Activated naive CD4-positive, alpha-beta T cell treated with anti-CD3 and anti-CD28 coated beads, Interleukin-2, amount 50 U/mL, for 72 hours (primary cell): ENCODE measurements at regions not wholly inside any gene's neighbourhood (a gene's known extent, or its start where the extent isn't known, plus 50 kb on each side); places are given as distances from the start of the nearest gene placed in this dataset.

ENCODE experiments used
- ATAC-seq, 2 donors: fragments of 150-1000 bp; cut with Tn5 transposase; 2 replicates each; pipeline ENCODE4 v1.10.0; 2021; ENCODE audit warnings: mild to moderate bottlenecking in 2 of 2, moderate library complexity in 2 of 2
- DNase-seq, 2 donors: peaks; one replicate each; pipeline ENCODE4 v3.0.0; 2021 to 2022; ENCODE audit warnings: low spot score in 2 of 2
- H3K27ac Mint-ChIP-seq, 2 donors: one replicate each; pipeline ENCODE4 v1.8.0; 2022; ENCODE audit warnings: mild to moderate bottlenecking in 2 of 2, mixed read lengths in 2 of 2
- H3K36me3 Mint-ChIP-seq, 2 donors: one replicate each; pipeline ENCODE4 v1.8.0; 2022; ENCODE audit warnings: mixed read lengths in 2 of 2
- H3K9me3 Mint-ChIP-seq, 2 donors: one replicate each; pipeline ENCODE4 v1.8.0; 2022; ENCODE audit warnings: mixed read lengths in 2 of 2

DNA sequence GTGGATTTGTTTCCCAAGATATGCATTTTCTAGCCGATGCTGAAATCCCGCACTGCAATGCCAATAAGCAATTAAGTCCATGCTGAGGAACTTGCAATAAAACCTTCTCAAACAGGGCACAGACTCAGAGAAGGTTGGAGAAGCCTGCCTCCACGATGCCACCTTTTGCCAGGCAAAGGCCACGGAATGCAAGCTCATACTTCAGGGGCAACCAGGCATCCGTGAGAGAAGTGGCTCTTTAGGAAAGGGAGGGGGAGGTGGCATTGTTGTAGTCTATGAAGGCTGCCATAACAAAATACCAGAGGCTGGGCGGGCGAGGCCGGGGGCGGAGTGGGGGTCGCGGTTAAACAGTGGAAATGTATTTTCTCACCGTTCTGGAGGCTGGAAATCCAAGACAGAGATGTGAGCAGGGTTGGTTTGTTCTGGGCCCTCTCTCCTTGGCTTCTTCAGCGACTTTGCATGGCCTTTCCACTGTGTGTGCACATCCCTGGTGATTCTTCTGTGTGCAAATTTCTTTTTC is 689.5 kb downstream of the VRK1 start:
- Mint-ChIP-seq H3K36me3 (peaks cover 0 to 8% of the 10 kb centered on the region in 2 donors), H3K27ac (no peak overlapping the region), H3K9me3 (no peaks in the 10 kb centered on the region)
- no peak for DNase-seq
- no peak for ATAC-seq

GRCh38 chr14:97489750-97490149 is 692.6 kb downstream of the VRK1 start:
- no peak overlapping the region for H3K27ac Mint-ChIP-seq
- H3K36me3 Mint-ChIP-seq, result peaks cover 0 to 19% of the 10 kb centered on the region in 2 donors
- no peak for DNase-seq
- no peak for ATAC-seq
- H3K9me3 Mint-ChIP-seq, result peaks cover 7 to 9% of the 10 kb centered on the region in 2 donors

DNA sequence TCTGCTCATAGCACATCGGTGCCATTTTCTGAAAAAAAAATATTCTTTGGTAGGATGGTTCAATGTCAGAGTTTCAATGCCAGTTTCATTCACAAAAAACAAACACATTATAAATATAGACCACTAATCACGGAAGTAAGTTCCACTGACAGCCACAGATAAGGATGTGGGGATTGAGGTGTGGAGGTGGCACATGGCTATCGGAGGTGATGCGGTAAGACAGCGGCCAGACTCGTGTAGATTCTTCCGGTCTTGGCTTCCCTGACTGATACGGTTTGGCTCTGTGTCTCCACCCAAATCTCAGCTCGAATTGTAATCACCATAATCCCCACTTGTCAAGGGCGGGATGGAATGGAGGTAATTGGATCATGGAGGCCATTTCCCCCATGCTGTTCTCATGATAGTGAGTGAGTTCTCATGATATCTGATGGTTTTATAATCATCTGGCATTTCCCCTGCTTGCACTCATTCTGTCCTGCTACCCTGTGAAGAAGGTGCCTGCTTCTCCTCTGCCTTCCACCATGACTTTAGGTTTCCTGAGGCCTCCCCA is 693.4 kb downstream of the VRK1 start:
- Mint-ChIP-seq H3K27ac (no peak overlapping the region), H3K9me3 (peaks cover 7 to 9% of the 10 kb centered on the region in 2 donors), H3K36me3 (peaks cover 0 to 19% of the 10 kb centered on the region in 2 donors)
- DNase-seq (no peak), ATAC-seq (no peak)

DNA sequence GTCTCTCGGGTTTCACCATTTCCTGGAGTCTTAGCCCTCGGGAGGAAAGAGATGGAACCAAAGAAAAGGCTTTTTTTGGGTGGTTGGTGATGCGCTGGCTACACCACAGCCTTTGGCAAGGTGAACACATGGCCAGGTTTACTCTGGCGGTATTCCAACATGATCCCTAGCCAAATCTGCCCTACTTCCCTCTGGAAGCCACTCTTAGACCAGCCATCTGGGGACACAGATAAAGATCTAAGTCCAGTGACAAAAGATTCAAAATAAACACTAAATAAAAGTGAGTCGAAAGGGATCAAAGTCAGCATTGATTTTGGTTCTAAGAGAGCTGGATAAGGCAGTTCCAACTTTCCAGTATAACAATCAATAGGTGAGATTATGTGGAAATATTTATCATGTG is 694.5 kb downstream of the VRK1 start:
- Mint-ChIP-seq H3K27ac (no peak overlapping the region), H3K9me3 (peaks cover 7 to 9% of the 10 kb centered on the region in 2 donors), H3K36me3 (peaks cover 0 to 19% of the 10 kb centered on the region in 2 donors)
- no peak for ATAC-seq
- DNase-seq, result no peak

GRCh38 chr14:97499790-97500481 is 702.8 kb downstream of the VRK1 start:
- H3K9me3 Mint-ChIP-seq, result peaks cover 0 to 3% of the 10 kb centered on the region in 2 donors
- no peak for ATAC-seq
- H3K36me3 Mint-ChIP-seq, result no peaks in the 10 kb centered on the region
- H3K27ac Mint-ChIP-seq, result peak overlapping the region in 1 of 2 donors; percentile 7
- no peak for DNase-seq

DNA sequence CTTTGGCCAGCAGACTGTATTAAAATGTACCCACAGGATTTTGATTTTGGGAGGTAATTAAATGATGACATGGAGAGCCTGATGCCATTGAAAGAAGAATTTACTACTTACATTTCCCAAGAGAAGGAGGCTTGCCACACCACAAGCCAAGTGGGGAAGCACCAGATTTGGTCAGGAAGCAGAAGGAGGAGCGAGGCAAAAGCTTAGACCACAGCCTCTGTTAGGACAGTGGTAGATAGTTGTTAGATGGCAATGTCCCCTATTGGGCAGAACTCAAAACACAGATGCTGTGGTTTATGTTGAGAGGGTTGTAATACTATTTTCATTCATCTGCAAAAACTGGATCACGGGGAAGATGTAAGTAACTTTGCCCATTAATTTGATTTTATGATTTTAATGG is 709.4 kb downstream of the VRK1 start:
- ATAC-seq, result no peak
- Mint-ChIP-seq H3K27ac (no peak overlapping the region), H3K36me3 (peaks cover 5 to 28% of the 10 kb centered on the region in 2 donors), H3K9me3 (peaks cover 14 to 24% of the 10 kb centered on the region in 2 donors)
- no peak for DNase-seq

- no peak for ATAC-seq
- H3K27ac Mint-ChIP-seq, result no peak overlapping the region
- peaks cover 8% of the 10 kb centered on the region in 2 donors for H3K9me3 Mint-ChIP-seq
- peaks cover 0 to 8% of the 10 kb centered on the region in 2 donors for H3K36me3 Mint-ChIP-seq
- DNase-seq, result no peak
These were observed 716.7 kb downstream of the VRK1 start for GRCh38 chr14:97513891-97514290.

DNA sequence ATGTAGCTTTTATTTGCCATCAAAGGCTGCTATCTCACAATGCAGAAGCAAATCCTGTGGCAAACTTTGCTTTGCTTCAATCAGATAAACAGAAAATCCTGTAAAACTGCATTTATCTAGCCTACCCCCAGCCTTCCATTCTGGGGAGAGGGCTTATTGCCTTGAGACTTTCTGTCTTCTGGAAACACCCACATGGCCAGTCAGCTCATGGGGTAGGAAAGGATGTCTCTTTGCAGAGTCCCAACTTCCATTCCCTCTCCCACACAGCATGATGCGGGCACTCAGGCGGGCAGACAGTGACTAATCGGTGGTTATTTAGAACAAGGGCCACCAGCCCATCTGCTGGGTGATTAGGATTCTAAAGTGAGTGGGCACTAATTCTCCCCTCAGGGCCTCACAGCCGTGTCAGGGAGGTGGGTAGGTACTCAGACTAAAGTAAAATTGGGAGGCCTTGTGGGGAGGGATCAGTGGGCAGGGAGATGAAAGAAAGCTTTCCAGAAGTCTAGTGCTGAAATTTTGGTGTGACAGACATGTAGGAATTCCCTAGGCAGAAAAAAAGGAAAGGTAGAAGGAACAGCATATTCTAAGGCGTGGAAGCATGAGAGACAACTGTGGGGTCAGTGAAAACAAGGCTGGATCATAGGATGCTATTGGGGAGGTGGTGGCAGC is 720.5 kb downstream of the VRK1 start:
- Mint-ChIP-seq H3K27ac (no peak overlapping the region), H3K9me3 (peaks cover 5 to 8% of the 10 kb centered on the region in 2 donors), H3K36me3 (no peaks in the 10 kb centered on the region)
- DNase-seq, result no peak
- ATAC-seq, result no peak

DNA sequence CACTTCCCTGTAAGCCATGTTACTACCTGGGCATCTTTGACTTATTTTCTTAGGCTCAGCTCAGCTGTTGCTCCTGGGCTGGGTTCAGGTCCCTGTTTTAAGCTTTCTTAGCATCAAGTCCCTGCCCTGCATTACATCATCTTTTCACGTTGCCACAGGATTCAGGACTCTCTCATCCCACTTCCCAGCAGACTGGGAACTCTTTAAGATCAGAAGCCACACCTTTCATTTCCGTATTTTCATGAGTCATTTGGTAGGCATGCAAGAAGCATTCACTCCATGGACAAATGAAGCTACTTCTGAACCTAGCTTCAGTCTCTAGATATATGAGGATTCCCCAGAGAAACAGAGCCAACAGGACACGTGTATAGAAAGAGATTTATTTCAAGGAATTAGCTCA is 726.8 kb downstream of the VRK1 start:
- H3K27ac Mint-ChIP-seq, result no peak overlapping the region
- ATAC-seq, result no peak
- H3K9me3 Mint-ChIP-seq, result peaks cover 12 to 14% of the 10 kb centered on the region in 2 donors
- peaks cover 4 to 6% of the 10 kb centered on the region in 2 donors for H3K36me3 Mint-ChIP-seq
- DNase-seq, result no peak

DNA sequence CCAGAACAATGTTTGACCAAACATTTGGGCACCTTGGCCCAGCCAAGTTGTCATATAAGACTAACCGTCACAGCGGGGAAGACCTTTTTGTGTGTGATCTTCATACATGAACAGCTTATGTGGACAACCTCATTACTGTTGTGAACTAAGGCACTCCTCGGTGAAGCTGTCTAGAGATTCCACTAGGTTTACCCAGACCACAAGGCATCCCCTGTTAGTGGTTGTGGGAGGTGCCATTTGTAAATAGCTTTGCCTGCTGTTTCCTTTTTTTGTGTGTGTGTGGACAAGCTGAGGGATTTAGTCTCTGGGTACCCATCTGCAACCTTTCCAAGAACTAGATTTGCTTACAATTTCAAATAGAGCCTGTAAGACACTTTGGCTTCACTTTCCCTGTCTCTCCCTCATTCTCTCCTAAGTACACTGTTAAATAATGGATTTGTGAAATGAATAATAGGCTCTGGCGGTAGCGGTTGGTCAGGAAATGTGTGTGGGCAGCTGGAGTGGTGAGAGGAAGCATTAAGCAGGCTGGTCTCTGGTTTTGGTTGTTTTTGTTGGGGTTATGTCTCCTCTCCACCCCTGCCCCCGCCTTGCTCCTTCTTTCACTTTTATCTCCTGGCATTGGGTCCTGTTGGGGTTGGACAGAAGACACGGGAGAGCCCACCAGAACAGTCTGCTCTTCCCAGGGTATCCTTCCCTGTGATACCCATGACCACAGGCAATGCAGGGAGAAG is 727.6 kb downstream of the VRK1 start:
- H3K27ac Mint-ChIP-seq, result peak overlapping the region; percentile 11 to 55
- no peak for DNase-seq
- peaks cover 12 to 14% of the 10 kb centered on the region in 2 donors for H3K9me3 Mint-ChIP-seq
- H3K36me3 Mint-ChIP-seq, result peaks cover 4 to 6% of the 10 kb centered on the region in 2 donors
- no peak for ATAC-seq

GRCh38 chr14:97527993-97528392 is 730.8 kb downstream of the VRK1 start:
- H3K36me3 Mint-ChIP-seq, result peaks cover 4 to 6% of the 10 kb centered on the region in 2 donors
- H3K27ac Mint-ChIP-seq, result no peak overlapping the region
- H3K9me3 Mint-ChIP-seq, result peaks cover 4 to 7% of the 10 kb centered on the region in 2 donors
- DNase-seq (no peak), ATAC-seq (no peak)

DNA sequence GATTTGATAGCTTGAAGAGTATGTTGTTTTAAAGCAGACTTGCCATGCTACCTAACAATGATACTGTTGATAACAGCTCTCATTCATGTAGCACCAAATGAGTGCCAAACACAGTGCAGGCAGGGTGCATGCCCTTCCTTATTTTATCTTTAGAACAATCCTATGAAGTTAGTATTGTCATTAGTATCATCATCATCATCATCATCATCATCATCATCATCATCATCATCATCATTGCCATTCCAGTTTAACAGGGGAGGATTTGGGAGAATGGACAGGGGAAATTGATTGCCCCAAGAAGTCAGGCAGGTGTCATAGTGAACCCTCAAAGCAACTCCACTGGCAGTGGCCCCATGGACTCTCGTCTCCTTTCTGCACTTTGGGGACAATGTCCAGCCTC is 734.9 kb downstream of the VRK1 start:
- no peak for ATAC-seq
- H3K9me3 Mint-ChIP-seq, result peaks cover 0 to 4% of the 10 kb centered on the region in 2 donors
- H3K36me3 Mint-ChIP-seq, result no peaks in the 10 kb centered on the region
- H3K27ac Mint-ChIP-seq, result peak overlapping the region in 1 of 2 donors; percentile 27
- no peak for DNase-seq

DNA sequence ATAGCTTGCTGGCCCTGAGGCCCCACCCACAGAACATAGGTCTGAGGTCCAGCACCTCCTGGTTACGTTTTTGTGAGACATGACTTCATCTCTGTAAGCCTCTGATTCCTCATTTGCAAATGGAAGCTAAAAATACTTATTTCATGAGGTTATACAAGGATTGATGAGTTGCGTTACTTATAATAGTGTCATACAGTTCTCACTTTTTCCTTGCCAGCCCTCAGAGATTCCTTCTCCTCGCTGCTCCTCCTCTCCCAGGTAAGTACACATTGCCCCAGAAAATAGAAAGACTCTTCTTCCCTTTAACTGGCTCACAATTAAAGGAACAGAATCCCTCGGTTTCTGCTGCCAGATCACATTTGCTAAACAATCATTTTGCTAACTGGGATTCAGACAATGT is 739.2 kb downstream of the VRK1 start:
- no peaks in the 10 kb centered on the region for H3K36me3 Mint-ChIP-seq
- no peak for ATAC-seq
- no peaks in the 10 kb centered on the region for H3K9me3 Mint-ChIP-seq
- no peak overlapping the region for H3K27ac Mint-ChIP-seq
- no peak for DNase-seq

DNA sequence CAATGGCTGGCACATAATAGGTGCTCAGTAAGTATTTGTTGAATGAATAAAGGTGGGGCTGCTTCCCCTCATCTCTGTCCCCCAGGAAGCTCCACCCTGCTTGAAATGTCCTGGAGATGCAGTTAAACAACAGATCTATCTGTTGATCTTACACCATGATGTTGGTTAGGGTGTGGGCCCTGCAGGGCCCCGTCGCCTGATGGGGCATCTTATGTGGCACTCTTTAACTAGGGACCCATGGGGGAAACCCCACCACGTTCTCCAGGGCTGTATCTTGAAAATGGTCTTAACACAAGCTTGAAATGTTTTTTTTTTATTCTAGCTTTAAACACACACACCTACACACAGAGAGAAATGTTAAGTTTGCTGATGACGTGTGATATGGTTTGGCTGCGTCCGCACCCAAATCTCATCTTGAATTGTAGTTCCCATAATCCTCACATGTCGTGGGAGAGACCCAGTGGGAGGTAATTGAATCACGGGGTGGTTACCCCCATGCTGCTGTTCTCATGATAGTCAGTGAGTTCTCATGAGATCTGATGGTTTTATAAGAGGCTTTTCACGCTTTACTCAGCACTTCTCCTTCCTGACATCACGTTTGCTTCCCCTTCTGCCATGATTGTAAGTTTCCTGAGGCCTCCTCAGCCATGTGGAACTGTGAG is 741.7 kb downstream of the VRK1 start:
- H3K9me3 Mint-ChIP-seq, result no peaks in the 10 kb centered on the region
- H3K27ac Mint-ChIP-seq, result peak overlapping the region in 1 of 2 donors; percentile 28
- DNase-seq, result no peak
- no peak for ATAC-seq
- no peaks in the 10 kb centered on the region for H3K36me3 Mint-ChIP-seq

DNA sequence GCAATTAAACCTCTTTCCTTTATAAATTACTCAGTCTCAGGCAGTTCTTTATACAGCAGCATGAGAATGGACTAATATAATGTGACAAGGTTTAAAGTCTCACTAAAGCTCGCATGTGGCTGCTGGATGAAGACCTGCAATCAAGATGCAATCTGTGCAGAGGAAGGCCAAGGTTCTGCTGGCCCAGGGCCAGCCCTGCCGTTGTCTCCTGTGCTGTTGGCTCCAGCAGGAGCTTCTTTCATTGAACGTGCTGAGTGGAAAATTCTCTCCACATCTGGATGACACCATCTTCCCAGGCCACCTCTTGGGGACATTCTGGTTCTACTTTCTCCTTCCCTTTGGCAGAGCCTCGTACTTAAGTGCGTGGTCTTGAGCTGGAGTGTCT is 742.2 kb downstream of the VRK1 start:
- H3K9me3 Mint-ChIP-seq, result no peaks in the 10 kb centered on the region
- ATAC-seq, result no peak
- no peak for DNase-seq
- no peaks in the 10 kb centered on the region for H3K36me3 Mint-ChIP-seq
- H3K27ac Mint-ChIP-seq, result no peak overlapping the region

DNA sequence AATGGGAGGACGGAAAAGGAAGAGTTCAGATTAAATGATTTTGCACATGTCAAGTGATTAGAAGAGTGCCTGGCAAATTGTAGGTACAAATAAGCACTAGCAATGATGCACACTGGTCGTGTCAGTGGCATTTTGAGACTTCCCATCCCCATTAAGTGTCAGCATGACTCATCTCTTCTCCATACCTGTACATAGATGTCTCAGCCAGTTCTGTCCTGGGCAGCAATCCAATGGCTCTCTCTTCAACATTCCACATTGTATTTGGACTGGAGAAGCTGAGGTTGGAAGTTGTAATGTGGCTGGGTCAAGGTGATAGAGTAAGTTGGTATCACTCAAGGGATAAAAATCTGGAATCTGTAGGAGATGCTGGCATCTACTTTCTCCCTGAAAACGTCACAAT is 742.7 kb downstream of the VRK1 start:
- no peak overlapping the region for H3K27ac Mint-ChIP-seq
- no peaks in the 10 kb centered on the region for H3K36me3 Mint-ChIP-seq
- no peaks in the 10 kb centered on the region for H3K9me3 Mint-ChIP-seq
- ATAC-seq, result no peak
- no peak for DNase-seq
